ENCODE measurements at regions not wholly inside any gene's neighbourhood (a gene's known extent, or its start where the extent isn't known, plus 50 kb on each side); places are given as distances from the start of the nearest gene placed in this dataset.

- DNase-seq = no peak
Observed at GRCh38 chr13:26822146-26822545, 61.6 kb upstream of the GPR12 start.

DNA sequence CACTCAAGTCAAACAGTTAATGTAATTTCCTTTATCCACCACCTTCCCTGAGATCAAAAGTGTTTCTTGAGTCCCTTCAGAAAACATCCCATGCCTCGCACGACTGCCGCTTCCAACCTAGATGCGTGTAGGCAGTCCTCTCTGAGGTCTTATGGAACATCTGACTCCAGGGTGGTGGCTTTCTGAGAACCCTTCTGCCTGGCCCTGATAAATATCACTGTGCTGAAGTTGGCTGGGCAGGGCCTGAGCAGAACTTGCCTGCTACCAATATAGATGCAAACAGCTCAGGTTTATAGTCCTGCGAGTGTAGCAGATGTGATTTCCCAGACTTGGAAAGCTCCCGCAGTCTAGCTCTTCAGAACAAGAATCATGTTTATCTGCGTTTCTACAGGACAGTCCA is 61.1 kb upstream of the GPR12 start:
- no peak for DNase-seq

DNA sequence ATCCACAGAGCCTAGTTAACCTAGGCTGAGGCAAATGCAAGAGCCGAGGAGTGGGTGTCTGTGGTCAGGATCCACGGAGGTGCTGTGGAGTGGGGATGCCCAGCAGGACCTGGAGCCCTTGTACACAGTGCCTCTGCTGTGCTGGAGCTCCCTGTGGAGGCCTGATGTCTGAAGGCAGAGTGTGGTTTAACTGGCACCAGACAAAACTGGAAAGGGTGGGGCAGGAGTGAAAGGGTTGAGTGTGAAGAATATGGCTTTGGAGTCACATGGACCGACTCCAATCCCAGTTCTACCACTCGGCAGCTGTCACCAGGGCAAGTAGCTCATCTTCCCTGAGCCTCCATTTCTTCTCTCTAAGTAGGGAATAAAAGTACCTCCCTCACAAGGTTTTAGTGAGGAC is 60.3 kb upstream of the GPR12 start:
- DNase-seq = no peak

DNA sequence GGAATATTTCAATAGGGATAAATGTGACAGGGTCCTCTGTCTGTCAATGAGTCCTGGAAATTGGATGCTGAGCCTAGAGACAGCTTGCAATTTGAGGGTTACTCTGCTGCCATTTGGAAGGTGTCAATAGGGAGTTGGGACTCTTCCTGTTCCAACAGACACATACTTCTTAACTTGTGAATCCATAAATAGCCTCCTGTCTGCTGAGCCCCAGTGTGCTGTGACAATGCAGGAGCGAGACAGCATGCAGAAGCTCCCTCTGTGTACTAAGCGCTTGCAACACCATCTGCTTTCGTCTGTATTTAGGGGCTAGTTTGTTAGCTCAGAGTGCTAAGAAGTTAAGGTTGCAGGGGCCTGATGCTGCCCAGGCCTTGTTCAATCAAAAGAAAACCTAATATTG is 58.5 kb upstream of the GPR12 start:
- no peak for DNase-seq

DNA sequence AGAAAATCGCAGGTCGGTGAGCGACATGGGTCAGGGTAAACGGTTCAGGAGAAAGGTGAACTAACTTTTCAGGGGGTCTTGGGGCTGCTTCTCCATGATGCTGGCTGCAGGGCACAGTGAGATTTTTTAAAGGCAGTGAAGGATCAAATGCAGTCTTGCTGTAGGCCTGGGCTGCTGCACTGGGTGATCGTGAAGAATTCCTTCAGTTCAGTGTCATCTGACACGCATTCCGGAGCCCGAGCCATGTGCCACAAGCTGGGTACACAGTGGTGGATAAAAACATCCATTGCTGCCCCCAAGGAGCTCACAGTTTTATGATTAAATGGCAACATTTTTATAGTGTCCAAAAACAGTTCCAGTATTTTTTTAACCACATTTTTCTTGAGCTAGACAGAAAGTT is 56.3 kb upstream of the GPR12 start:
- DNase-seq = no peak

GRCh38 chr13:26813980-26814348 is 53.4 kb upstream of the GPR12 start:
- no peak for DNase-seq

- no peak for DNase-seq
Observed at GRCh38 chr13:26813321-26813979, 52.9 kb upstream of the GPR12 start.

DNA sequence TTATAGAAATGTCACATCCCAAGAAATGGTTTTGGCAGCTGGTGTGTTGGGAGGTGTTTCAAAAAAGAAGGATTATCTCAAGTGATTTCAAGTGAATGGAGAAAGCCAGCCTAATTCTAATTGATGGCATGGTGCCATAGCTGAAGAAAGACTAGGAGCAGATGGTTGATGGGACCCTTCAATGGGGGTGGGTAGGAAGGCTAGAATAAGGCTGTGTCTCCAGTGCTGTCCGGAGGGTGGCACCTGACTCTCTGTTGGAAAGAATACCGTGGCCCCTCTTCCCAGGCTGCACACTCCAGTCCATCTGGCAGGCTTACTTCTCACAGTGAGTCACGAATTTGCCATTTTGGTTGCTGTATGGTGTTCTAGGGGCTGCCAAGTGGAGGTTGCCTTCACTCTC is 51.0 kb upstream of the GPR12 start:
- no peak for DNase-seq

All from retina (tissue), 1 donor.